ENCODE measurements at regions not wholly inside any gene's neighbourhood (a gene's known extent, or its start where the extent isn't known, plus 50 kb on each side); places are given as distances from the start of the nearest gene placed in this dataset.

DNA sequence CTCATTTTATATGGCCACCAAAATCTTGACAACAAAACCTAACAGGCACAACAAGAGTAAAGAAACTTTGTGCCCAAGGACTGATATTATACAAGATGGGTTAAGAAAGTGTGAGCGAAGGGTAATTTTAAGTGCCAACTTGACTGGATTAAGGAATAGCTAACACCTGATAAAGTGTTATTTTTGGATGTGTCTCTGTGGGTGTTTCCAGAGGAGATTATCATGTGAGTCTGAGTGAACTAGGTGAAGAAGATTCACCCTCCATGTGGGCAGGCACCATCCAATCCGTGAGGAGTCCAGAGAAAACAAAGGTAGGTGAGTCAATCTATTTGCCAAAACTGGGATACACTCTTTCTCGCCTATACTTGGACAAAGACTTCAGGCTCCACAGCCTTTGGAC, 461.6 kb downstream of the ETS1 start:
- Mint-ChIP-seq H3K27me3 (ENCODE audit: insufficient read depth) (peaks cover 2% of the 10 kb centered on the region; the same call in 1 of the 2 replicates), H3K4me3 (no peak overlapping the region), H3K27ac (no peak overlapping the region), H3K9me3 (no peaks in the 10 kb centered on the region), H3K36me3 (ENCODE audit: low read depth) (no peaks in the 10 kb centered on the region), H3K4me1 (ENCODE audit: low read depth) (no peaks in the 10 kb centered on the region; the same call in 1 of the 2 replicates)
- DNase-seq = no peak
- TF ChIP-seq, protein P1, sequence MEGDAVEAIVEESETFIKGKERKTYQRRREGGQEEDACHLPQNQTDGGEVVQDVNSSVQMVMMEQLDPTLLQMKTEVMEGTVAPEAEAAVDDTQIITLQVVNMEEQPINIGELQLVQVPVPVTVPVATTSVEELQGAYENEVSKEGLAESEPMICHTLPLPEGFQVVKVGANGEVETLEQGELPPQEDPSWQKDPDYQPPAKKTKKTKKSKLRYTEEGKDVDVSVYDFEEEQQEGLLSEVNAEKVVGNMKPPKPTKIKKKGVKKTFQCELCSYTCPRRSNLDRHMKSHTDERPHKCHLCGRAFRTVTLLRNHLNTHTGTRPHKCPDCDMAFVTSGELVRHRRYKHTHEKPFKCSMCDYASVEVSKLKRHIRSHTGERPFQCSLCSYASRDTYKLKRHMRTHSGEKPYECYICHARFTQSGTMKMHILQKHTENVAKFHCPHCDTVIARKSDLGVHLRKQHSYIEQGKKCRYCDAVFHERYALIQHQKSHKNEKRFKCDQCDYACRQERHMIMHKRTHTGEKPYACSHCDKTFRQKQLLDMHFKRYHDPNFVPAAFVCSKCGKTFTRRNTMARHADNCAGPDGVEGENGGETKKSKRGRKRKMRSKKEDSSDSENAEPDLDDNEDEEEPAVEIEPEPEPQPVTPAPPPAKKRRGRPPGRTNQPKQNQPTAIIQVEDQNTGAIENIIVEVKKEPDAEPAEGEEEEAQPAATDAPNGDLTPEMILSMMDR (IDR thresholded peaks at IDR 0.05) = no peak

DNA sequence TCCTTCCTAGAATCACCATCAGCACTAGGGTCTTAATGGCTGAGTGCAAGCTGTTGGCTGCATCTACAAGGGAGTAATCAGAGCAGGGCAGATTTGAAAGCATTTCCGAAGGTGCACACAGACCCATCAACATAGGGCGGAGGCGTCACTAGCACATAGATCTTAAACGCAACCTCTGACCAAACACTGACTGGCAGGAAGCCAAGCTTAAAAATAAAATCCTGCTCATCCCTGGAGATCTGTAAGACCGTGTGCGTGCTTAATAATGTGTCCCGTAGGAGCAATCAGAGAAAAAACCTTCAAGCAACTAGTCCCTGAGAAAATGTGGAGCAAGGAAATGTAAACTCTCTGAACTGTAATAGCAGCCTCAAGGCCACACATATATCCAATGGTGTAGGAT, 470.5 kb downstream of the ETS1 start:
- Mint-ChIP-seq H3K27ac (no peak overlapping the region), H3K9me3 (no peaks in the 10 kb centered on the region), H3K27me3 (ENCODE audit: insufficient read depth) (peaks cover 2% of the 10 kb centered on the region; the same call in 1 of the 2 replicates), H3K36me3 (ENCODE audit: low read depth) (no peaks in the 10 kb centered on the region), H3K4me3 (no peak overlapping the region), H3K4me1 (ENCODE audit: low read depth) (no peaks in the 10 kb centered on the region; the same call in 1 of the 2 replicates)
- TF ChIP-seq, protein P1 (IDR thresholded peaks at IDR 0.05) = no peak
- DNase-seq = no peak

DNA sequence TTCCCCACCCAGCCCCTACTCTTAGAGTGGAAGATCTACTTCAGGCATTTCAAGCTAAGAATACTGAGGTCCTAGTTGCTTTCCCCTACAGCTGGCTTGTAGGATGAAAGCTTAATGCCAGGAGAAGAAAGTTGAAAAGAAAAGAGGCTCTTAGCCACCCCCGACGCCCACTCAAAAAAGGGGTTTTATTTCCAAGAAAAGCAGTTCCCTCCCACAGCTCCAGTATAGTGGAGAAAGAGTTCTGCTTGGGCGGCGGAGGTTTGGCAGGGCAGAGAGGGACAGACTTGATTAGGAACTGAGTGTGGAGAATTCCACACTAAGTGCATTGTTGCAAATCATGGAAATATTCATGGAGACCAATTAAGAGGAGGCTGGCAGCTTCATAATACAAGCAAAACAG, 470.9 kb downstream of the ETS1 start:
- H3K36me3 Mint-ChIP-seq (ENCODE audit: low read depth) = 0 out of 2 replicates have a peak, but pooled peaks cover under 1% of the 10 kb centered on the region
- H3K27me3 Mint-ChIP-seq (ENCODE audit: insufficient read depth) = peaks cover 2% of the 10 kb centered on the region; the same call in 1 of the 2 replicates
- no peaks in the 10 kb centered on the region; the same call in 1 of the 2 replicates for H3K4me1 Mint-ChIP-seq (ENCODE audit: low read depth)
- no peaks in the 10 kb centered on the region; the same call in 1 of the 2 replicates for H3K9me3 Mint-ChIP-seq
- no peak for DNase-seq
- no peak overlapping the region for H3K4me3 Mint-ChIP-seq
- H3K27ac Mint-ChIP-seq = no peak overlapping the region
- TF ChIP-seq, protein P1 (IDR thresholded peaks at IDR 0.05) = no peak

DNA sequence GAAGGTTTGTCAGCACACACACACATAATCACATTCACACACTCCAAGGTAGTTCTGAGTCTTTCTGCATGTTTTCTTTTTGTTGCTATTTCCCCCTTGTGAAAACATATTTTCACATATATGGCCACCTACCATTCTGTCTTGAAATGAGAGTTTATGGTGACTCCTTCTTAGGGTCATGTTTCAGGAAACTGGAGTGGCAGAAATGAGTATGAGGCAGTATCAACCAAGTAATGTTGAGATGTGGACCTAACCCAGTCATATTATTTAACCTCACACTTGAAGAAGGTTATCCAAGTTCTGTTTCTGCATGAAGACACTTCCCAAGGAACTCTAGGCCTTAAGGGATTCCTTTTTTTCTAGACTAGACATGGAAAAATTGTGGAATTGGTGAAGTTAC, 481.4 kb downstream of the ETS1 start:
- Mint-ChIP-seq H3K27ac (no peak overlapping the region), H3K36me3 (ENCODE audit: low read depth) (0 out of 2 replicates have a peak, but pooled peaks cover 2% of the 10 kb centered on the region), H3K27me3 (ENCODE audit: insufficient read depth) (peaks cover 6% of the 10 kb centered on the region; the same call in 1 of the 2 replicates), H3K4me3 (no peak overlapping the region), H3K9me3 (no peaks in the 10 kb centered on the region; the same call in 1 of the 2 replicates), H3K4me1 (ENCODE audit: low read depth) (no peaks in the 10 kb centered on the region)
- TF ChIP-seq, protein P1 (IDR thresholded peaks at IDR 0.05) = no peak
- no peak for DNase-seq

DNA sequence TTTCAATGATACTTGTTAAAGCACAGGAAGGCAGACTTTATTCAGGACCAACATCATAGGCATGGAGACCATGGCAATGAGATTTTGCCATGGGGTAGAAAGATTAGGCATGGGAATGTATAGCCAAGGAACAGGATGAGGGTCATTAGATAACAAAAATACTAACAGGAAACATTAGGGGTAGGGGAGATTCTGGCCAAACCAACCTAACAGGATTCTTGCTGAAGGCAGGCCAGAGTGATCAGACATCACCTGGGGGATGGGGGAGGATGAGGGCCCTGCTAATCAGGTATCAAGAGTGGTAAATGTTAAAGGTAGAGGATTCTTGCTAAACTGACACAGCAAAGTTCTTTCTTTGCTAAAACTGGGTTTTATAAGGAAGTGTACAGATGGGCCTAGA, 481.8 kb downstream of the ETS1 start:
- Mint-ChIP-seq H3K9me3 (no peaks in the 10 kb centered on the region; the same call in 1 of the 2 replicates), H3K27ac (no peak overlapping the region), H3K4me3 (no peak overlapping the region), H3K36me3 (ENCODE audit: low read depth) (no peaks in the 10 kb centered on the region), H3K27me3 (ENCODE audit: insufficient read depth) (peaks cover 6% of the 10 kb centered on the region; the same call in 1 of the 2 replicates), H3K4me1 (ENCODE audit: low read depth) (peaks cover under 1% of the 10 kb centered on the region; the same call in 1 of the 2 replicates)
- no peak for DNase-seq
- TF ChIP-seq, protein P1 (IDR thresholded peaks at IDR 0.05) = no peak
